ENCODE measurements at regions not wholly inside any gene's neighbourhood (a gene's known extent, or its start where the extent isn't known, plus 50 kb on each side); places are given as distances from the start of the nearest gene placed in this dataset.

DNA sequence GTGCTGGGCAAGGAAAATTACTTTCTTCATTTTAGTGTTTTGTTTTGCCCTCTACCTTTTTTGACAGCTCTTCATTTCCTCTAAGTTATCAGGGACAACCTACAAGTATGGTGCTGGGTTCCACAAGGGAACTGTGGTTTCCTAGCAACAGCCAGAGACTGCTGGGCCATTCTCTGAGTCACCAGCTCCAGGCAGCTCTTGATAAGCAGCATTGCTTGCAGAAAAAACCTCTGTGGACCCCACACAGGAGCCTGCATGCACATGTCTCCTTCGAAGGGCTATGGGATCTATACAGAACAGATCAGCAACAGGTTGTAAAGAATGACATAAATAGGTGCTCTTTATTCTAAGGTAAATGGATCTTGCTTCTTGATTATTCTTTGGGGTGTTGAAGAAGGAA, 81.0 kb upstream of the CCDC196 start:
- TF ChIP-seq POLR2A (IDR thresholded peaks at IDR 0.05) (no peak), CTCF (IDR thresholded peaks at IDR 0.05) (no peak), POLR2AphosphoS5 (IDR thresholded peaks at IDR 0.05) (no peak)
- Histone ChIP-seq H3K4me3 (no peak overlapping the region), H3K27ac (no peak overlapping the region), H3K27me3 (replicated peaks; ENCODE audit: insufficient read depth) (no peaks in the 10 kb centered on the region), H3K4me1 (replicated peaks) (no peaks in the 10 kb centered on the region), H3K36me3 (no peaks in the 10 kb centered on the region), H3K9me3 (no peaks in the 10 kb centered on the region)
- no peak for DNase-seq (ENCODE audit: low spot score)
- WGBS = 38% methylated on average over 1 of the region's 1 CpG
- intact Hi-C loops (cut with DNase I) = no loop called here

- Histone ChIP-seq H3K4me3 (no peak overlapping the region), H3K27ac (no peak overlapping the region), H3K4me1 (replicated peaks) (no peaks in the 10 kb centered on the region), H3K36me3 (no peaks in the 10 kb centered on the region), H3K27me3 (replicated peaks; ENCODE audit: insufficient read depth) (no peaks in the 10 kb centered on the region), H3K9me3 (no peaks in the 10 kb centered on the region)
- TF ChIP-seq POLR2A (IDR thresholded peaks at IDR 0.05) (no peak), CTCF (IDR thresholded peaks at IDR 0.05) (no peak), POLR2AphosphoS5 (IDR thresholded peaks at IDR 0.05) (no peak)
- no peak for DNase-seq (ENCODE audit: low spot score)
- intact Hi-C loops (cut with DNase I) = no loop called here
Measured at GRCh38 chr14:66413901-66414300, 72.3 kb upstream of the CCDC196 start.

GRCh38 chr14:66414511-66414910, 71.7 kb upstream of the CCDC196 start:
- Histone ChIP-seq H3K36me3 (no peaks in the 10 kb centered on the region), H3K27me3 (replicated peaks; ENCODE audit: insufficient read depth) (no peaks in the 10 kb centered on the region), H3K9me3 (no peaks in the 10 kb centered on the region), H3K27ac (no peak overlapping the region), H3K4me1 (replicated peaks) (no peaks in the 10 kb centered on the region), H3K4me3 (no peak overlapping the region)
- DNase-seq (ENCODE audit: low spot score) = no peak
- no peak for TF ChIP-seq POLR2A (IDR thresholded peaks at IDR 0.05)
- TF ChIP-seq CTCF (IDR thresholded peaks at IDR 0.05) = no peak
- TF ChIP-seq POLR2AphosphoS5 (IDR thresholded peaks at IDR 0.05) = no peak
- 100% methylated on average over 1 of the region's 1 CpG for WGBS
- intact Hi-C loops (cut with DNase I) = no loop called here

DNA sequence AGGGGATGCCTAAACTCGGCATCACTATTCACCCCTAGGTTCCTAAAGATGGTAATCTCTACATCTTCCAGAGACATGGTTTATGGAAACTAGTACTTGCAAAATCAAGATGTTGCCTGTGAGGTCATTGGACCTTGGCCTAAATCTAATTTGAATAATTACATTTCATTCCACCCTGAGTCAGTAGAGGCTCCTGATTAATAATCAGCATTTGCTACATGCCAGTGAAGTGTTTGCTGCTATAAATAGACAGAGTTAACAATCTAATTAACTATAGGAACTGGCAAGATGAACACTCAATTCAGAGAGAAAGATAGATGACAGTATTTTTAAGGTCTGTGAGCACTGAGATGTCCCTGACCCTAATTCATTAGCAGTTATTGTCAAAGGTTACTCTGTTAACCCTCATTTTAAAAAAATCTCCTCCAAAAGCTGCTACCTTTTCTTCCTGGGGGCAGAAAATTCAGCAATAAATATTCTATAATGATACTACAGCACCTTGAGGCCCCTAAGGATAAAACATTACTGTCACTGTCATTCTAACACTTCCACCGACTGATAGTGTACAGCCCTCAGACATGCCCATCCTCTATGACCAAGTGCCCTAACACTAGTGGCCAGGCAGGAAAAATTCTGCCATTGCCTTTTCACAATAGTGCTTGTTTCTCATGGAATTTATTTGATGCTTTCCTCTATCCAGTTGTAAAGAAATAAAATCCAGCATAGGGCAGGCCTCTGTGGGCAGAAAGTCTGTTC, 65.7 kb upstream of the CCDC196 start:
- DNase-seq (ENCODE audit: low spot score) = no peak
- TF ChIP-seq CTCF (IDR thresholded peaks at IDR 0.05) = no peak
- TF ChIP-seq POLR2A (IDR thresholded peaks at IDR 0.05) = no peak
- no peak for TF ChIP-seq POLR2AphosphoS5 (IDR thresholded peaks at IDR 0.05)
- Histone ChIP-seq H3K27ac (no peak overlapping the region), H3K4me3 (no peak overlapping the region), H3K9me3 (no peaks in the 10 kb centered on the region), H3K36me3 (no peaks in the 10 kb centered on the region), H3K4me1 (replicated peaks) (no peaks in the 10 kb centered on the region), H3K27me3 (replicated peaks; ENCODE audit: insufficient read depth) (no peaks in the 10 kb centered on the region)
- intact Hi-C loops (cut with DNase I) = no loop called here
- 81% methylated on average over 2 of the region's 2 CpGs for WGBS
